ENCODE measurements at regions not wholly inside any gene's neighbourhood (a gene's known extent, or its start where the extent isn't known, plus 50 kb on each side); places are given as distances from the start of the nearest gene placed in this dataset.

- TF ChIP-seq AFF1 (IDR thresholded peaks at IDR 0.05; ENCODE audit: low read depth in 1 of 2, partially characterized antibody in 2 of 2) (no peak), WHSC1 (IDR thresholded peaks at IDR 0.05; ENCODE audit: low read length) (no peak), HOXB6 (CRISPR knock-in tag; IDR thresholded peaks at IDR 0.05; ENCODE audit: borderline replicate concordance) (no peak), RREB1 (CRISPR knock-in tag; IDR thresholded peaks at IDR 0.05) (no peak), ZNF280A (IDR thresholded peaks at IDR 0.05; ENCODE audit: low read depth, partially characterized antibody) (no peak), RBM17 (IDR thresholded peaks at IDR 0.05; ENCODE audit: borderline replicate concordance, low read depth, low read length) (no peak), ZFPM2 (CRISPR knock-in tag; IDR thresholded peaks at IDR 0.05) (no peak), RNF2 (IDR thresholded peaks at IDR 0.05) (0 out of 2 replicates have a peak, but pooled peaks have one; percentile 14), ZNF311 (CRISPR knock-in tag; IDR thresholded peaks at IDR 0.05) (no peak), MCM7 (IDR thresholded peaks at IDR 0.05) (no peak), RBM22 (IDR thresholded peaks at IDR 0.05; ENCODE audit: low read depth, low read length, poor library complexity, severe bottlenecking) (no peak), SMARCE1 (IDR thresholded peaks at IDR 0.05) (no peak)
These were observed 90.8 kb upstream of the CLDN5 start (continued) for GRCh38 chr22:19615001-19615461.
